HG03159 (cell line): ENCODE measurements at regions not wholly inside any gene's neighbourhood (a gene's known extent, or its start where the extent isn't known, plus 50 kb on each side); places are given as distances from the start of the nearest gene placed in this dataset.

Source experiments
- ATAC-seq: cut with Tn5 transposase; IDR thresholded peaks from one replicate; pipeline ENCODE4 v1.9.1; 2021; ENCODE audit warnings: mild to moderate bottlenecking, moderate library complexity; ENCODE audit not compliant: unreplicated experiment

GRCh38 chr16:85384833-85385462, 228.2 kb upstream of the GSE1 start:
- no peak for ATAC-seq

GRCh38 chr16:85385463-85386331, 227.4 kb upstream of the GSE1 start:
- no peak for ATAC-seq

GRCh38 chr16:85386467-85387170, 226.5 kb upstream of the GSE1 start:
- ATAC-seq = no peak

- ATAC-seq = no peak
Observed at GRCh38 chr16:85387171-85387507, 226.0 kb upstream of the GSE1 start.

GRCh38 chr16:85387731-85388295, 225.3 kb upstream of the GSE1 start:
- ATAC-seq = no peak

- ATAC-seq = no peak
Observed at GRCh38 chr16:85389679-85390470, 223.2 kb upstream of the GSE1 start.

GRCh38 chr16:85390511-85391174, 222.5 kb upstream of the GSE1 start:
- no peak for ATAC-seq

- no peak for ATAC-seq
Observed at GRCh38 chr16:85391175-85391707, 221.9 kb upstream of the GSE1 start.

GRCh38 chr16:85391769-85392583, 221.1 kb upstream of the GSE1 start:
- ATAC-seq = no peak

- ATAC-seq = no peak
Observed at GRCh38 chr16:85392756-85393673, 220.1 kb upstream of the GSE1 start.

GRCh38 chr16:85393674-85394451, 219.3 kb upstream of the GSE1 start:
- no peak for ATAC-seq

- ATAC-seq = no peak
Observed at GRCh38 chr16:85394456-85395206, 218.5 kb upstream of the GSE1 start.

GRCh38 chr16:85395207-85395912, 217.8 kb upstream of the GSE1 start:
- ATAC-seq = no peak

- no peak for ATAC-seq
Observed at GRCh38 chr16:85395913-85396878, 216.9 kb upstream of the GSE1 start.
